OCI-LY3 (cell line): ENCODE measurements at regions not wholly inside any gene's neighbourhood (a gene's known extent, or its start where the extent isn't known, plus 50 kb on each side); places are given as distances from the start of the nearest gene placed in this dataset.

Source experiments
- CTCF ChIP-seq: fragments of 200-600, 300-600 bp; sonication (generic); IDR thresholded peaks from 2 replicates; pipeline ENCODE4 v1.5.1; 2014; ENCODE audit warnings: antibody characterized with exemption, low read length, low read depth
- EZH2phosphoT487 ChIP-seq: fragments of 200-600 bp; shearing (Covaris generic); IDR thresholded peaks from 2 replicates; pipeline ENCODE4 v1.6.1; 2018; ENCODE audit warnings: antibody characterized with exemption, mixed run types, low read depth

GRCh38 chr16:54546521-54546920 lies 259.9 kb upstream of the IRX3 start:
- no peak for TF ChIP-seq CTCF
- no peak for TF ChIP-seq EZH2phosphoT487
